ENCODE measurements at regions not wholly inside any gene's neighbourhood (a gene's known extent, or its start where the extent isn't known, plus 50 kb on each side); places are given as distances from the start of the nearest gene placed in this dataset.
"Not testable (repeated sequence)": the region's sequence is repeated elsewhere in the genome, so short reads cannot be mapped to it uniquely, and the experiment has no call there.

DNA sequence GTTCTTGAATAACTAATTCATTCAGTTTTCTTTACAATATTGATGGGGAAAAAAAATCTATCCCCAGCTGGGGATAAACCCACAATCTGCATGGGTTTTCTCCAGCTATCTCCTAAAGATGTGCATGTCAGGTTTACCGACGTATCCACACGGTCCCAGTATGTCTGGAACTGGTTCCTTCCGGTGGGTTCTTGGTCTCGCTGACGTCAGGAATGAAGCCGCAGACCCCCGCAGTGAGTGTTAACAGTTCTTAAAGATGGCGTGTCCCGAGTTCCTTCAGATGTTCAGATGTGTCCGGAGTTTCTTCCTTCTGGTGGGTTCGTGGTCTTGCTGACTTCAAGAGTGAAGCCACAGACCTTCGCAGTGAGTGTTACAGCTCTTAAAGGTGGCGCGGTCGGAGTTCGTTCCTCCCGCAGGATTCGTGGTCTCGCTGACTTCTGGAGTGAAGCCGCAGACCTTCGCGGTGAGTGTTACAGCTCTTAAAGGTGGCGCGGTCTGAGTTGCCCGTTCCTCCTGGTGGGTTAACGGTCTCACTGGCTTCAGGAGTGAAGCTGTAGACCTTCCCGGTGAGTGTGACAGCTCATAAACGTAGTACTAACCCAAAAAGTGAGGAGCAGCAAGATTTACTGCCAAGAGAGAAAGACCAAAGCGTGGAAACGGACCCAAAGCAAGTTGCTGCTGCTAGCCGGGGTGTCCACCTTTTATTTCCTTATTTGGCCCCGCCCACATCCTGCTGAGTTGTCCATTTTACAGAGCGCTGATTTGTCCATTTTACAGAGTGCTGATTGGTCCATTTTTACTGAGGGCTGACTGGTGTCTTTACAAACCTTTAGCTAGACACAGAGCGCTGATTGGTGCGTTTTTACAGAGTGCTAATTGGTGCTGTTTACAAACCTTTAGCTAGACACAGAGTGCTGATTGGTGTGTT is 195.1 kb upstream of the NR2F2 start:
- DNase-seq, result no peak

DNA sequence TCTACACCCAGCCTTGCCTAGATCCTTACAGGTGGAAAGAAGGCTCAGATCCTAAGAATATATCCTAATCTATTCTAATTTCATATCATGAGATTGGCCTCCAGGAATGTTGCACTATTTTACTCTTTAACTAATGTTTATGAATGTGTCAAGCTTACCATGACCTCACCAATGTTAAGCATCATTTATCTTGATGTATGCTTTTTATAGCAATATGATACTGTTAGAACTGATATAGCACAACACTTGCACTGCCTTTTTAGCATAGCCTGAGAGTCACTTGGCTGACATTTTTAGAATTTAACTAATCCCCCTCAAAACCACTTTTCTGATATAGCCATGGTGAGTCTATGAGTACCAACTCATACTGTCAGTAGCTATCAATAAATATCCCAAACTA is 191.5 kb upstream of the NR2F2 start:
- DNase-seq, result no peak

DNA sequence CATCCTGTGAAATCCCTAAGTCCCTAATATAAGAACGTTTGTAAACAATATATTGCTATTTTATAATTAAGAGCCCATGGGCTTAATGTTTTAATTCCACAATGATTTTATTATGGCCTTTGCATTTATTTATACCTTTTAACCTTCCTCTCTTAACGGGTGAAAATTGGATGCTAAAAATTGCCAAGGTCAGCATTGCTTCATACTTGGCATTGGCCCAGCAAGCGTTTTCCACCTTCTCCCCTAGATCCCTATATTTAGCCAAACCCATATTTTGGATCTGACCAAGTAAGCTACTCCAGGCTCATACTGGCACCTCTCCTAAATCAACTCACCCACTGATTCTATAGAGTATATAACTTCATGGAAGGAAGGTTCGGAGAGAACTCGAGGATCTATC is 188.0 kb upstream of the NR2F2 start:
- no peak for DNase-seq

DNA sequence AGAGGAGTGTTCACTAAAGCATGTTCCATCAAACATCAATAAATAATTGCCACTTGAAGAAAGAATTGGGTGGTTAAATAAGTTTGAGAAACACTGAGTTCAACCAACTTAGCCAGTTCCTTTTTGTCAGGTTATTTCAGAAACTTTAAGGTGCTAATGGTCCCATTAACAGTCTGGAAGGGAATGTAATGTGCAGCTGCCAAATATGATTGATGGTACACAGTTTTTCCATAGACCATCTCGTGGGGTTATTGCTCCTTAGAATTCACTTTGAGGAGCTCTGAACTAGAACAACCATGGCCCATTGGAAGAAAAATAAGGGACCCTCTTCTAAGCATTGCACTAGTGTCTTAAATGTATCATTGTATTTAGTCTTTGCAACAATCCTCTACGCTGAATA is 185.8 kb upstream of the NR2F2 start:
- DNase-seq, result no peak

DNA sequence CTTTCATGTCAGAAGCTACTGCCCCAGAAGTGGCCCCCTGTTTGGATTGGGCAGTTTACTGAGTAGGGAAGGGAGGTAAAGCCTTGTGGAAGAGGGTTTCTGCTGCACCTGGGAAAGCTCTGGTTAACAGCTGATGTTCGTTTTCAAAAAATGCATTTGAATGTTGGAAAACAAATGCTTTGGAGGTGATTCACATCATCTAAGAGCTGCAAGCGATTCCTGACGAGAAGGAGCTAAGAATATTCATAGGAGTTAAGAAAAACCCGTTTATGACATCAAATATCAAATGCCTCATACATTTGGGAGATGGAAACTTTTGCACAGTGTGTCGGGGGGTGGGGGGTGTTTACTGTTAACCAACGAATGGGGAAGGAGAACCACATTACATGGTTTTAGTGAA is 183.8 kb upstream of the NR2F2 start:
- no peak for DNase-seq

DNA sequence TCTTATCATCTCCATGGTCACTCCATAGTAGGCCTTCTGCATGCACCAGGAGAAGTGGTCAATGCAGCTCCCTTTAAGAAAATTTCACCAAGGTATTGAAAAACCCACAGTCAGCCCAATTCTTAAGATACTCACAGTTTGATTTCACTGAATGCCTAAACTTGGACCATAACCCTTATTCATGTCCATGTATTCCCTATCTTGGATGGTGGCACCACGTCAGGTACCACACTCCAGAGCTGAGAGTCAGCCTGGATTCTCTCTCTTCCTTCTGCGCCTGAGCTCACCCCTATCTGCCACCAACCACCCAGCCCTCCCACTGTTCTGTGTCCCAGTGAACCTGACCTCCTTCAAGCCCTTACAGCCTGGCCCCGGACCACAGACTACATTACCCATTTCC is 183.2 kb upstream of the NR2F2 start:
- DNase-seq, result no peak

DNA sequence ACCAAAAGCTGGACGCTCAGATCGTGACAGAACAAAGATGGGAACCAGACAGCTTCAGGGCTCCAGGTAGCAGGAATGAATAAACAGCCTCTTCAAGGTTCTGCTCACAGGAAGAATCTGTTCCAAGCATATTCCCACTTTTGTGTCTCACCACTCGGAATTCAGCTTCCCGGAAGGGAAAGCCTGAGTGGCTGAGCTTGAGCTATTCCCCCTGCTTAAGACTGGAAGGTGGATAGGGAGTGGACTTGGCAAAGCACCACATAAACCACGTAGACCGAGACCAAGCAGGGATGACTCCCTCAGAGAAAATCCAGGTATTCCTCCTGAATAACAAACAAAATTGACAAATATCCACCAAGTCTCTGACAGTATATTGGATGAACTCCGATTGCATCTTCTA is 180.2 kb upstream of the NR2F2 start:
- no peak for DNase-seq

DNA sequence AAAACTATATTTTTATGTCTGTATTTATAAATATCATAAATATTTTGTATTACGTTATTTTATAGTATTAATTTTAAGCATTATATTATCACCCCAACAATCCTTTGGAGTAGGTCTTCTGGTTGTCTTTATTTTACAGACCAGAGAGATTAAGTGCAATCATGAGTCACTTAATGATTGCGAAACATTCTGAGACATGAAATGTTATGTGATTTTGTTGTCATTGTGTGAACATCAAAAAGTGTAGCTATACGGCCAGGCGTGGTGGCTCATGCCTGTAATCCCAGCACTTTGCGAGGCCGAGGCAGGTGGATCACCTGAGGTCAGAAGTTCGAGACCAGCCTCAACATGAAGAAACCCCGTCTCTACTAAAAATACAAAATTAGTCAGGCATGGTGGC is 178.8 kb upstream of the NR2F2 start:
- DNase-seq, result not testable (repeated sequence)

DNA sequence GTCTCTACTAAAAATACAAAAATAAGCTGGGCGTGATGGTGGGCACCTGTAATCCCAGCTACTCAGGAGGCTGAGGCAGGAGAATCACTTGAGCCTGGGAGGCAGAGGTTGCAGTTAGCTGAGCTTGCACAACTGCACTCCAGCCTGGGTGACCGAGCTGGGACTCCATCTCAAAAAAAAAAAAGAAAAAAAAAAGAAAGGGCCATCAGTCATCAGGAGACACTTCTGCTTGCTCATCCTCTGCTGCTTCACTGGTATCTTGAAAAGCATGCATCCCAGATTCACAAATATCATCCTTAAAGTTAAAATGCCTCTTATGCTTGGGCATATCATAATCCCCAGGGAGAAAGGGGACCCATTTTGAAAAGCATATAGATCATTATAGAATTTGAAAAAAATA is 176.6 kb upstream of the NR2F2 start:
- DNase-seq, result no peak

DNA sequence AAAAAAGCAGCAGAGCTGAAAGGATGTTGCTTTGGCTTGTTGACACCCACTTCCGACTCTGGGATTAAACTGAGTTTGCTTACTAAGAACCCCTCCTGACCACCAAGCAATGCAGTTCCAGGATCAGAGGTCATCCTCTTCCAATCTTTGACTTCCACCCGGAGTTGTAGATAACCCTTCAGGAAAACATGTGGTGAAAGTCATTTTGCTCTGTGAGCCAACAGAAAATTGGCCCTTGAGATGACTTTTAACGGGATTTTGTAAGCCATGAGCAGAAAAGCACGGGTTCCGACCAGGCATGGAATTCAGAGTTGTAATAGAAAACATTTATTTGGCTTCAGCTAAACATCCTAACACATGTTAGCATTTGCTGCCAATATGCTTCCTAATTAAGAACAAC is 171.6 kb upstream of the NR2F2 start:
- no peak for DNase-seq

DNA sequence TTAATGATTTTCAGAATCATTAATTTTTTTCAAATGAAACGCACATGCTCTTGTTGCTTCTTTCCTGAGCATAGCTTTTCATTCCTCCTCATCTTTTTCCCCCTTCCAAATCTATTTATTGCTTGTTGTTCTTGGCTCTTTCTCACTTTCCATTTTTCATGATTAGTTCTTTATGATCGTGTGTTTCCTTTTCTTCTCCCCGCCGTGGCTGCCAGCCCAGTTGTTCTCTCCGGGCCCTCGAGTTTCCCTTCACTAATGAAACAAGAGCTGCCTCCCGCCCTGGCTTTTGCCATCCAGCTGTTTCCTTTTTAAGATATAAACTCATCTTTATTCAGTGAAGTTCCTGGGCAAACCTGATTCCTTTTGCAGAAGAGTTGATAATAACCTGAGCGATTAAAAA is 170.2 kb upstream of the NR2F2 start:
- no peak for DNase-seq

DNA sequence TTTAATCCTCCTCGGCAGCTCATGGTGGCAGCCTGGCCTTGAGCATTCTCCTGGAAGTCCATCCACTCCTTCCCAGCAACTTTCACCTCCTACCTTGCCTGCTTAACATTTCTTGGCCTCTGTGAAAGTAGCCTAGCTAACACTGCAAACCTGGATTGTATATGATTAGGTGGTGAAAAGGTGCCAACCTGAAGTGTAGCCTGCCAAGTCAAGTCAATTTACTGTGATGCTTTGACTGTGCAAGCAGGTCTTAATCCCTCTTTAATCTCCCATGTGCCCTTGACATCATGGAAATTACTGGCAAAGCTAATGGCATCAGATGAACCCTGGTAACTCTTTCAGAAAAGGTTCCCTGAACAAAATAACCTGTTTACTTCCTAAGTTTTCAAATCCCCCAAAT is 169.7 kb upstream of the NR2F2 start:
- no peak for DNase-seq

DNA sequence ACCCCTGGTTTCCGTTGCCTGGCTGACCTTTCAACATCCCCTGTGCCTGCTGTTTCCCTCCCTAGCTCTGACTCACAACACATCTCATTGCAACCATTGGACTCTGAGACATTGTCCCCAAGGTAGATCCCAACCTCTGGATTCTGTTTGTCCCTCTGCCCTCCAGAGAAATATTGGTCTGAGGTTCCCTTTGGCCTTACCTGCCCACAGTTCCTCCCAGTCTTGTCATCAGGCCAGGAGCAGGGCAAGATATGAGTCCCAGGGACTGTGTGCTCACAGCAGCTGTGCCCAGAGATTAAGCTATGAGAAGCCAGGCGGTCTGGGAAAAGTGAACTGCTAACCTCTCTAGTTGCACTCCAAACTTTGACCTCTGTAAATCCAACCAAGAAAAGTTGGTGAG is 168.2 kb upstream of the NR2F2 start:
- DNase-seq, result no peak

DNA sequence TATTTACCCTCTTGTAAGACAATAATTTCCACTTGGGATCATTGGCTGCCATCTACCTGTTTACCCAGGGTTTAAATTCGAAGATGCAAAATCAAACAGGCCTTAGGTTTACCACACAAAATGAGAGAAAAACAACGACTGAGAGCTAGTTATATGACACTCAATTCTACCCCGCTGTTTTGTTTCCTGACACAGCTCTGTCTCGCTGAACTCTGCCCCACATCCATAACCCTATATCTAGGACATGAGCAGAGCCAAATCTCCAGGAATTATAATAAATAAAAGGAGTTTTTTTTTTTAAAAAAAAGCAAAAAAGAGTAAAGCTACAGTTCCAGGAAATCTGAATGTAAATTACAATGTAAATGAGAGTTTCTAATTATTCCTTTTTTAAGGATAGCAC is 165.4 kb upstream of the NR2F2 start:
- DNase-seq, result no peak

DNA sequence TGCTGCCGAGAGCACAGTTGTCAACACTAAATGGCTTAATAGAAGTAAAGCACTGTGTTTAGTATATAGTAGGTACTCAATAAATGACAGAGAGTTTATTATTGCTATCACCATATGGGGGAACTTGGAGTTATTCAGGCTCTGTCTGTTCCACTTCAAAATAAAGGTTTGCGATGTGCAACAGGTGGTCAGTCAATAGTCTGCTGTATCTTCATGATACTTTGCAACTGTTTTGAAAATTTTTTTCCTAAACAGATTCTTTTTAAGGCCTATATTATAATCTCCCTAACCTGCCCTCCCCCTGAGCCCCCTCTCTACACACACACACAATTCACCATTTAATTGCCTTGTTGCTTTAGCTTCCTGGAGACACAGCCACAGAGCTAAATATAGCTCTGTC is 164.7 kb upstream of the NR2F2 start:
- DNase-seq, result no peak

DNA sequence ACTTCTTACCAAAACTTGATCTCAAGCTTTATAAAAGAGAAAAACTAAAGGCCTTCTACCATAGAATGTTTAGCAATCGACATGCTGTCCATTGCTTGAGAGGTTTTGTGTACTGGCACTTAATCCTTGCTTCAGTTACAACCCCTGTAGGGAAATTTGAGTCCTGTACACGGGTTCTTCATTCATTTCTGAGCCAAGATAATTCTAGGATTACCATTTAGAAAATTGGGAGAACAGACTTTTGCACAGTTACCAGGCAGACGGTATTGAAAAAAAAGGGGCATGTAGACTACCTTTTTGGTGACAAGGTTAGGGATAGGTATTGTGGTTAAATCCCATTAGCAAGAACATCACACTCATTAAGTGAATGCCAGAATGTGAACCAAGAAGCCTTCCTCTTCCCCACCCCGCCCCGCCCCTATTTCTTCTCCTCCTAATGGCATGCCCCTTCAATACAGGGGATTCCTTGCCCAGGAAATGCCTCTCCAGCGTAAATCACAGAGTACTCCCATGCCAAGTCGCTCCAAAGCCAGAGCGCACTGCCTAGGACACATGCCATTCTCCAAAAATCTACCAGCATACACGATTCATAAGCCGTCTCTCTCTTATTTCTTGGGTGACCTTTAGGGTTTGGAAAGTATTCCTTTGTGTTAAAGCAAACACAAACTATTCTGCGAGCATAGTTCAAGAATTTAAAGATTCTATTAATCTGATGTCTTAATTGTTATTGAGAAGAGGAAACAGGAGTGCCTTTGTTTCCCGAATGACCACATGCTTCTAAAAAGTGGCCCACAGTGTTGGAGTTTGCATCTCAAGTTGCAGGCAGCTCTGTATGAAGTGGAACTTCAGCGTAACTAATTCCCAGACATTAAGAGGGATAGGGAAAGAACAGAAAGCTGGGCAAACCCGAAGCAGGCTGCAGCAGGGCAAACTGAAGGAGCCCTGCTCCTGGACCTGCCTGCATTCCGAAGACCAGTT is 164.0 kb upstream of the NR2F2 start:
- no peak for DNase-seq

DNA sequence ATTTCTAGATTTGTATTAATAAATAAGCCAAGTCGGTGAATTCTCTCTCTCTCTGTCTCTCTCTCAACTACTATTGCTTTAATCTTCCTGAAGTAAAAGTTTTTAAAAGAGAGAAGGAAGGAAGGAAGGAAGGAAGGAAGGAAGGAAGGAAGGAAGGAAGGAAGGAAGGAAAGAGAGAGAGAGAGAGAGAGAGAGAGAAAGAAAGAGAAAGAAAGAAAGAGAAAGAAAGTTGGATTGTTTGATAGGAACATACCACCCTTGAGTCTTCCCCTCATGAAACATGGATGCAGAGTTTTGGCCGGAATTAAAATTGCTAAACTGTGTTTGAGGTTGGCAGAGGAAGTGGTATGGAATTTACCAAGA is 159.9 kb upstream of the NR2F2 start:
- DNase-seq, result not testable (repeated sequence)

DNA sequence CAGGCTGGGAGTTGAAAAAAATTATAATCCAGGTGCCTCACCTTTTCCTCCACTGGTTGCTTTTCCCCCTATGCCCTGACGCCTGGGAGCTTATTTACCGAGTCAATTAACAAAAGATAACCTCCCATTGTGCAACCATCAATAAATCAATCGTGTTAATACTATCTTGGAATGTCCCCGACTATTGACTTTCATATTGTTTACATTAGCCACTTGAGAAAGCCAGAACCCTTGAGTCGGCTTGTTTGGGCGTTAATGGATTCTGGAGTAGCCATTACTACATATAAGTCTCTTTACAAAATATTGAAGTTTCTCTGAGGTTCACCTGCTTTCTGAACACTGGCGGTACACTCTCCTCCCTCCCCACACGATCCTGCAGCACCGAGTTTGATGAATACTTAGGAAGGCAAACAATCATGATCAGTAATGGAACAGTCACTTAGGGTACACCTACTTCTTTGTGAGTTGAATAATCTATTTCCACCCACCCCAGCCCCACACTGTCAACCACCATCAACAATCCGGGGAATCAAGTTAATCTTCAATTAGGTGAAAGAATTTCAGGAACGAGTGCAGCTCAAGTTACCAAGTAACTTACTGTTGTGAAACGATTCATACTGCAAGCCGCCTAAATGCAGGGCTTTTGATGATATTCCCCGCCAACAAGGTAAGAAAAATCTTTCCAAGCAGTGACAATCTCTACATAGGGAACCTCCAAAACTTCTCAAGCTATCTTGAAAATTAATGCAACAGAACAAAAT is 159.3 kb upstream of the NR2F2 start:
- DNase-seq, result no peak

DNA sequence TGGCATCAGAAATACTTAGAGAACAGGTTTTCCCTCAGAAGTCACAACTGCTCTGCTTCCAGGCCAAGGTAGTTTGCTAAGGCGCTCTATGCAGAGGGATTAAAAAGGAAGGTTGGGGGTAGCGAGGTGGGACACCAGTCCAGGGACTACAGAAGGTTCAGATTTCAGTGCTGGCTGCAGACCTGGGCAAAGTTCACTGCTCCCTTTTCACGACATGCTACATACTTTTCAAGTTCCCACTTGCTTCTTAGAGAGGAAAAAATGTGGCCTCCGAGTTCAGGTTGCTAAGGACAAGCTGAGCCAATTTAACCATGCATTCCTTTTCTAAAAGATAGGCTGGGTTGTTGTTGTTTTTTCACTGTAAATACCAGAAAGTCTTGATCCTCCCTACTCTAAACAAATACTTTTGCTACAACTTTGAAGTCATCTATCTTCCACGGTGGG is 158.6 kb upstream of the NR2F2 start:
- no peak for DNase-seq

DNA sequence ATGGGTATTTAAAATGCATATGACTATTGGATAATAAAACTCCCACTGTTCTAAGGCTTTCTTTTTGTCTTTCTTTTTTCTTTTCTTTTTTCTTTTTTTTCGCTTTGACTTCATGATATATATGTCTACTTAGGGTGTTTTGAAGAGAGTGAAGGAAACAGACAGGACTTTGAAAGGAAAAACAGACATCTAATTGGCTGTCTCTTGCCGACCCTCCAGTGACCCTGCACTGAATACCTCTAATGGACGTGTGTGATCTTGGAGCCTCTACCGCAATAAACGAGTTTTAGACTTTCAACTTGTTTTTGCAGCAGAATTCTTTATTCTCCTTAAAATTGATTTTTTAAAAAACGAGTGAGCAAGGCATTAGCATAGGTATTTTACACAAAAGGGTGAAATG is 158.1 kb upstream of the NR2F2 start:
- DNase-seq, result no peak

DNA sequence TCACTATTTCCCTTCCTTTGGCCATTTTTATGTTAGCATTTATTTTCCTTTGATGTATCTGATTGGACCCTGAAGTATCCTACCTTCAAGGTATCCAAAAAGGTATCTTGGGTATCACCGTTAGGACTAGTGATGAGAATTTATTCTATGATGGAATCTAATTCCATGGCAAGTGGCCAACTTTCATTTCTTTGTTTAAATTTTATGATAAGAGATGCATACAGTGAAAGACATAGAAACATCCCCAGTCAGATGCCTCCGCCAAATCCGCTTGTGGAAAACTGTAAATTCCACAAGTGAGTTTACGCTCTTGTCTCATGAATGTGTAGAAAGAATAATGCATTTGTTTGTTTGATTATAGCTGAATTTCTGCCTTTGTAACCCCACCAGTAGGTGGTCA is 153.7 kb upstream of the NR2F2 start:
- no peak for DNase-seq

DNA sequence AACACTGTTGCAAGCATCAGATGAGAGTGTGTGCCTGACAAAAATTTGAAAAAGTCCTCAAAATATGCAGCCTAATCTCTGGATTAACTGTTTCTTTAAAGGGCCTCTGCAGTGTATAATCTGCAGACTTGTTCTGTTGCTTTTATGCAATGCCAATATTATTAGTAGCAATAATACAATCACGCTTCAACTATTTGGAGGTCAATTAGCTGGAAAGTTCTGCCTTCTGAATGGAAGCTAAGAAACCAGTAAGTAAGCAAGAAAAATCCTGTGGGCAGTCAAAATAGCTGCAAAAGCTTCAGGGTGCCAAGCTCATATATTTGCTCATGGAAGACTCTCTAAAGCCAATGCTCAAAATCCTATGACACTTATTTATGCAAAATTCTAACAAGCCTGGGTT is 153.2 kb upstream of the NR2F2 start:
- no peak for DNase-seq

DNA sequence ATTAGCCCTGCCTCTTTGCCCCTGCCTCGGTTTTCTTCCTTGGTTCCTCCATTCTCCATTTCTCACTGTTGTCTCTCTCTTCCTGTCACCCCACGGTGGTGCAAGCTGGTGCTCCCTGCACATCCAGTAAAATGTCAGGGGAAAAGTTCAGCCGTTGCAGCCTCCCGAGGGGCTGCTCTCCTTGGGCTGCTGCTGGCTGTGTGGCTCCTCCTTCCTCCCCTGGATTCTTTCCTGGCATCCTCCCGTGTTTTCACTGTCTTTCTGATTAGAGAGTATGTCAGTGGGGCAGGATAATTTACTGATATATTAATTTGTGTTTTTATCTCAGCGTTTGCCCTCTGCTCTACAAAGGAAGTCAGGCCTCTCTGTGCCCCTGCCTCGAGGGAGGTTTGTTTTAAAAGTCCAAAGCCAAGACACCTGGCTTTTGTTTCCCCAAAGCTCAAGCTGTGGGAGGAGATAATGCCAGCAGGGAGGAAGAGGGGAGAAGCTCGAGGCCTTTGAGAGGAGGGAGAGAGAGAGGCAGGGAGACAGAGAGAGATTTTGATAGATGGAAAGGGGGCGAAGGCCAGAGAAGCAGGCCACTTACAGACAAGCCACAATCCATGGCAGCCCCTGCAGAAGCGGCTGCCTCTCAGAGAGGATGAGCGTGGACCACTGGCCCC is 150.3 kb upstream of the NR2F2 start:
- no peak for DNase-seq
